ENCODE measurements at regions not wholly inside any gene's neighbourhood (a gene's known extent, or its start where the extent isn't known, plus 50 kb on each side); places are given as distances from the start of the nearest gene placed in this dataset.

DNA sequence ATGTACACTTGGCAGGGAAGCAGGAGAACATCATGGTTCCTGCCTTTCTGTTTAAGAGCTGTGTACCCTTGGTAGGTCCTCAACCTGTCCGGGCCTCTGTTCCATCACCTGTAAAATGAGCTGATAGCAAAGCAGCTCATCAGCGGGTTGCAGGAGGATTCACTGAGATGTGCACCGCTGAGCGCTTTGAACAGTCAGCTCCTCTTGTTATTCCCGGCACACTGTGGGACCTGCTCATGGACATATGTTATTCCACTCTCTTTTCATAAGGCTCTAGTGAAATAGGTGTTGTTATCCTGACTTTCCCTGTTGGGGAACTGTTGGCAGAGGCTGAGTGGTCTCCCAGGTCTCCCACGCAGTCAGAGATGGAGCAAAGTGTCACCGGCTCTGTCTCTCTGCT lies 497.5 kb upstream of the ZMIZ1 start:
- DNase-seq (ENCODE audit: extremely low read depth in 1 of 2, low read depth in 1 of 2), result no peak

GRCh38 chr10:78571891-78572290 lies 496.9 kb upstream of the ZMIZ1 start:
- DNase-seq (ENCODE audit: extremely low read depth in 1 of 2, low read depth in 1 of 2), result no peak

GRCh38 chr10:78572565-78572964 lies 496.2 kb upstream of the ZMIZ1 start:
- DNase-seq (ENCODE audit: extremely low read depth in 1 of 2, low read depth in 1 of 2), result no peak

DNA sequence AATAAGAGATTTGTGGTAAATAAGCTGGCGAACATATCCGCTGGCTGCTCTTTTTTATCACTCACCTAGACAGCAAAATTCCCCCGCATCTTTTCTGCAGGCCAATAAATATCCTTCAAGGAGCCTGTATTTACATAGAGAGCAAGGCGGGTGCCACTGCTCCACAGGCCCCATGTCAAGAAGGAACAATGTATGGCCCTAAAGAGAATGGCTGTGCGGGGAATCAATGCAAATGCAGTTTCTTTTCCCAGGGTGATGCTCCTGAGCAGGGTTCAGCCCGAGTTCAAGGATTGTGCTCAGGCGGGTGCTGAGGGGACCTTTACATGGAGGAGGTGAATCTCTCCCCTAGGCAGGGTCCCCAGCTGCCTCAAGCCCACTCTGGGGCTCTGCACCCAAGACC lies 494.2 kb upstream of the ZMIZ1 start:
- no peak for DNase-seq (ENCODE audit: extremely low read depth in 1 of 2, low read depth in 1 of 2)

DNA sequence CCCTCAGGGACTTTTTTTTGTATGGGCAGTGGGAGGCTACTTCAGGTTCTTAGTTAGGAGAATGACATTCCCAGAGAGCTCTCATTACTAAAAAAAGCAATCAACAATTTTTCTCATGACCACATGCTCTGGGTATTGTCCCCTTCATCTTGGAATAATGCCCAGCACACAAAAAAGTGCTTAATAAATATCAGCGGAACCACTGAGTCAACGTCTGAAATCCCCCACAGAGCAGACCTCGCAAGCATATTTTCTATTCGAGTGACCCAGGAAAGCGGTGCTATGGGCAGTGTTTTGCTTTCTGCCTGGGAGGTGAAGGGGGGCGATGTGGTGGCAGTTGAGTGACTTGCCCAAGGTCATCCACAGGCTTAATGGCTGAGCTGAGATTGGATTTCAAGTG lies 493.4 kb upstream of the ZMIZ1 start:
- no peak for DNase-seq (ENCODE audit: extremely low read depth in 1 of 2, low read depth in 1 of 2)

GRCh38 chr10:78576276-78576675 lies 492.5 kb upstream of the ZMIZ1 start:
- no peak for DNase-seq (ENCODE audit: extremely low read depth in 1 of 2, low read depth in 1 of 2)

- DNase-seq (ENCODE audit: extremely low read depth in 1 of 2, low read depth in 1 of 2), result no peak
Measured at GRCh38 chr10:78577712-78578111, 491.1 kb upstream of the ZMIZ1 start.

DNA sequence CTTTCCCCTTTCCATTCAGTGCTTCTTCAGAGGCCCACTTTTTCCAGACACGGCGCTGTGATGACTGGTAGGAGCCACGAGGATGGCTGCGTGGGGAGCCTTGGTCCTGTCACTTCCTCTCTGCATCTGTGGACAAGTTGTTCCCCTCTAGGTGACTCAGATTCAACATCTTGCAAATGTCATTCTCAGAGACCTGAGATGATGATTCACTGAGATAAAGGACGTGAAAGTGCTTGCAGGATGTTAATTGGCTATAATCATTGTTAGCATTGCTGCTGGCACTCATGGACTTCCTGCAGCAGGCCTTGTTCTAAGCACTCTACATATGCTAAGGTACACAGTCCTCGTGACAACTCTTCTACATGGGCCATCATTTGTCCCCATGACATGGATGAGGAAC lies 489.8 kb upstream of the ZMIZ1 start:
- DNase-seq (ENCODE audit: extremely low read depth in 1 of 2, low read depth in 1 of 2), result no peak

- no peak for DNase-seq (ENCODE audit: extremely low read depth in 1 of 2, low read depth in 1 of 2)
Measured at GRCh38 chr10:78579576-78579975, 489.2 kb upstream of the ZMIZ1 start.

DNA sequence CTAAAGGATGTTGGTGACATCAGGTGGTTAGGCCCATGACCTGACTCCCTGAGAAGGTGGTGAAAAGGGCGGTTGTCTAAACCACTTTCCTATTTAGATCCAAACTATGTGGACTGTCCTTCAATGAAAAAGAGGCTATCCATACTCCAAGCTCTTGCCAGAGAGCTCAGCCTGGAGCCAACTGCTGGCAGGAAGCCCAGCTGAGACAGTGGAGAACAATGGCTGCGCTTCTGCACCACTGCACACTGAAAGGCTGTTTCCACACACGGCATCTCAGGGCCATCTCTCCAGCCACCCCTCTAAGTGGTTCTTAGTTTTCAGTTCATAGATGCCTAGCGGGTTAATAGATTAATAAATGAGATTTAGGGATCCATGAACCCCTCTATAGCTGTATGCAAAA lies 488.8 kb upstream of the ZMIZ1 start:
- no peak for DNase-seq (ENCODE audit: extremely low read depth in 1 of 2, low read depth in 1 of 2)

- DNase-seq (ENCODE audit: extremely low read depth in 1 of 2, low read depth in 1 of 2), result no peak
Measured at GRCh38 chr10:78581133-78581694, 487.6 kb upstream of the ZMIZ1 start.

DNA sequence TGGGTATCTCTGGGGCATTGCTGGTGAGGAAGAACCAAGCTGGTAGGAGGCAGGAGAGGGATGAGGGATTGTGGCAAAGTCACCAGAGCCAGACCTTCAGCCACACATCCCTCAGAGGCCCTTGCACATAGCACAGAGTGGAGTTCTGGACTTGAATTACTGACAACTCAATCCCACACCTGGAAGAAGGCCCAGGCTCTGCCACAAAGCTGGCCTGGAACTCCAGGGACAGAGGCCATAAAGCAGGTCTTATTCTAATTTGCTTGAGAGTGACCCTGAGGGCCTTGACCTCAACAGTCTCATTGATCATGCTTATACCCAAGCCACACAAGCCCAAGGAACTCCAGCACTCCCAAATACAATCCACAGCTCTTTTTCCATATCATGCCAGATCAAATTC lies 486.2 kb upstream of the ZMIZ1 start:
- DNase-seq (ENCODE audit: extremely low read depth in 1 of 2, low read depth in 1 of 2), result no peak

DNA sequence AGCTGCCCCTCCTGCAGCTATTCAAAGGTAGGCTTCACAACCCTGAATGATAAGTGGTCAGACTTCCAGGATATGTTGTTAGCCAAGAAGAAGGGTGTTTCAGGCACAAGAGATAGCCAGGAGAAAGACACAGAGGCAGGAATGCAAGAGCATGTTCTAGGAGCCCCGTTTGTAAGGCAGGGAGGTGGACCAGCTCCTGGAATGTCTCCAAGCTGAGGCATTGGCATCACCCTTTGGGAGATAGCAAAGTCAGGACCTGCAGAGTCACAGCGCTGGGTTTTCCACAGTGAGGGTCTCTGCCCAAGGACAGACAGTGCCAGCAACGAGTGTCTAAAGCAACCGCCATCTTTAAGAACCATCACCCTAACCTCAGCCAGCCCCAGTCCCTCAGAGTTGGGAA lies 484.5 kb upstream of the ZMIZ1 start:
- no peak for DNase-seq (ENCODE audit: extremely low read depth in 1 of 2, low read depth in 1 of 2)

DNA sequence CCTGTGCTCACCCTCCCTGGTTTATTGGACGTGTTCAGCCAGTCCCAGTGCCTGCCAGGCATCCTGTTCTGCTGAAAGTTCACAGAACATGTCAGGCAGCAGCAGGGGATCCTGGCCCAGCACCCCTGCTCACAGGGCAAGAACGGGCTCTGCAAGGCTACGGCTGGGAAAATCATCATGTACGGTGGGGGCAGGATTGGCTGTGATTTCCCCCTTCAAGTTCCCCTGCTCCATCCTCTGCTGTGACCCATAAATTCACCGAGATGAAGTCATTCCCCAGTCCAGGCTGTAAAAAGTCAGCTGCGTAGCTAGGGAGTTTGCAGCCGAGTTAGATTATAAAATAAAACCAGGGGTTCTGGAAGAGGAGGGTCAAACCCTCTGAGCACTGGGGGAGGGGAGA lies 484.1 kb upstream of the ZMIZ1 start:
- no peak for DNase-seq (ENCODE audit: extremely low read depth in 1 of 2, low read depth in 1 of 2)

- no peak for DNase-seq (ENCODE audit: extremely low read depth in 1 of 2, low read depth in 1 of 2)
Measured at GRCh38 chr10:78585952-78586351, 482.8 kb upstream of the ZMIZ1 start.

GRCh38 chr10:78588194-78588811 lies 480.5 kb upstream of the ZMIZ1 start:
- DNase-seq (ENCODE audit: extremely low read depth in 1 of 2, low read depth in 1 of 2), result no peak

GRCh38 chr10:78589687-78590086 lies 479.1 kb upstream of the ZMIZ1 start:
- DNase-seq (ENCODE audit: extremely low read depth in 1 of 2, low read depth in 1 of 2), result no peak

DNA sequence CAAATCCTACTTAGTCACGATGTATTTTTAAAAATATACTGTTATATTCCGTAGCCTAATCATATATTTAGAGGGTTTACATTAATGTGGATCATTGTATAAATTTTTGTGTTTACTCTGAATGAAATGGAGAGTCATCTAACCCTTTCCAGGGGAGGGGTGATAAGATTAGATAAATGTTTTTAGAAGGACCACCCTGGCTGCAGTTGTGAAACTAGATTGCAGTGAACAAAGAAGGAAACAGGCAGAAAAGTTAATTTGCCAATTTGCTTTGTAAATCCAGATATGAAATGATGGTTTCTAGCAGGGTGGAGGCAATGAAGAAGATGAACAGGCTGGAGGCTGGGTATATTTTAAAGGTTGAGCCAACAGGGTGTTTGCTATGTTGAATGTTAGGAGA lies 477.7 kb upstream of the ZMIZ1 start:
- DNase-seq (ENCODE audit: extremely low read depth in 1 of 2, low read depth in 1 of 2), result no peak

- no peak for DNase-seq (ENCODE audit: extremely low read depth in 1 of 2, low read depth in 1 of 2)
Measured at GRCh38 chr10:78594559-78595268, 474.1 kb upstream of the ZMIZ1 start.

GRCh38 chr10:78595269-78595619 lies 473.5 kb upstream of the ZMIZ1 start:
- no peak for DNase-seq (ENCODE audit: extremely low read depth in 1 of 2, low read depth in 1 of 2)

GRCh38 chr10:78596556-78596955 lies 472.2 kb upstream of the ZMIZ1 start:
- DNase-seq (ENCODE audit: extremely low read depth in 1 of 2, low read depth in 1 of 2), result no peak

- no peak for DNase-seq (ENCODE audit: extremely low read depth in 1 of 2, low read depth in 1 of 2)
Measured at GRCh38 chr10:78597796-78598555, 470.8 kb upstream of the ZMIZ1 start.
